OCI-M2 (cell line): ENCODE measurements at regions not wholly inside any gene's neighbourhood (a gene's known extent, or its start where the extent isn't known, plus 50 kb on each side); places are given as distances from the start of the nearest gene placed in this dataset.

Source experiments
- DNase-seq: peaks from one replicate; lab custom pipeline; 2025; ENCODE audit not compliant: unreplicated experiment; lab: John Stamatoyannopoulos, UW

DNA sequence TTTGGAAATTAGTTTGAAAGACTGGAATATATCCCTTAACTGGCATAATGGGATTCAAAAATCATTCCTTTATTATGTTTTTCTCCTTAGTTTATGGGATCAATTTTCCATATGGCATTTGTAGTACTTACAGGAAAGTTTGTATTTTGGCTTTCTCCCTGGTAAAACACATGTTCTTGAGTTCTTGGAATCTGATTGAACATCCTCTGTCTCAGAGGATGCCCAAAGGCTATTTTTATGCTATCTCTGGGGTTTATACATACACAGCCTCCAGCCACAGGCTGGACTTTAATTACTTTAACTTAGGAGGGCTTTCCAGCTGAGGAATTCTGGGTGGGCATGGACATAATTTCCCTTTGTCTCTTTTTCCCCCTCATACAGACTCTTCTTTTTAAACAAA, 236.4 kb downstream of the HGF start:
- DNase-seq: no peak

- DNase-seq: no peak
These were observed 240.1 kb downstream of the HGF start for GRCh38 chr7:81529785-81530184.

- no peak for DNase-seq
These were observed 242.2 kb downstream of the HGF start for GRCh38 chr7:81527651-81528050.

- DNase-seq: no peak
These were observed 242.9 kb downstream of the HGF start for GRCh38 chr7:81526971-81527370.

DNA sequence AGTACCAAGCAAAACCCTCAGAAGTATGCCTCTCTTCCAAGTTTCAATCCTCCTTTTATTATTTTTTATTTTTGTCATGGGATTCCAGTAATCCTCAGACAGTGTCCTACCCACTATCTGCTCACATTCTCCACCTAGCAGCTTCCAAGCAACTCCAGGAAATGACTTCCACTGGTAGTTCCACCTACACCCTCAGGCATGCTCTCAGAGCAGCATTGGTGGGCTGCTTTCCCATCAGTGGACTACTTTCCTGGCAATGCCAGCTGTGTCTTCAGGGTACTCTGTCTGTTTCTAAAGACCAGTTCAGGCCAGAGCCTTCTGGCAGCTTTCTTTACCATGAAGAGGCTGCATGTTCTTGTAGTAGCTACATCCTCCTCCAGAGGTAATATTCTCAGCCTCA, 244.0 kb downstream of the HGF start:
- no peak for DNase-seq

DNA sequence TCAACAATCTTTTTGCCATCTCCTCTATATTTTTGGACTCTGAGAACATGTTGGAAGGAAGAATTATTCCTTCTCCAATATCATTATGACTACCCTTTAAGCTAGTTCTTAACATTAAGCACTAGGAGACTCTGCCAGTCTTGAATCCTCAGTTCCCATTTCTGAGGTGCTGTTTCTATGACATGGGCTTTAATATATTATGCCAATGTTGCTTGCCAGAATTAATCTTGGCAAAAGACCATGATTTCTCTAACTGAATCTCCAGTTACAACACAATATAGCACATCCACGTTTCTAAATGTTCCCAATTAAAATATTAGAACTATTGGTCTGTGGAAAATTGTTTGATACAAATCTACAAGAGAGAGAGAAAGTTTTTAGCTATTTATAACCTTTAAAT, 250.0 kb downstream of the HGF start:
- no peak for DNase-seq

- DNase-seq: no peak
These were observed 252.9 kb downstream of the HGF start for GRCh38 chr7:81516898-81517297.

DNA sequence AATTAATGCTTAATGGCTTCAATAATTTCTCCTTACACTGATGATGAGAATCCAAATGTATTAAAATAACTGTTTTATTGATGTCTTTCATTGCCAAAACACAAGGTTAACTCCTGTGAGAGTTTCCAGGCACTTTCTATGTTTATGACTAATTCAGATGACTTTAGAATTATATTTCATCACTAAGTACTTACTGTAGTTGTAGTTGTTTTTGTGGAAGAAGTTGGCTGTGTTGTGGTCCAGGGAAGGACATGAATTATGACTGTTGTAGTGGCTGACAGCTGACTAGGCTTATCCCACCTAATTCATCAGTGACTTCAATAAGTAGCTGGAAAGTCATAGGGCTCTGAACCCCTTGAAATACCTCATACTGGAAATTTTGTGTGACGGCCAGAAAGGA, 254.8 kb downstream of the HGF start:
- no peak for DNase-seq

DNA sequence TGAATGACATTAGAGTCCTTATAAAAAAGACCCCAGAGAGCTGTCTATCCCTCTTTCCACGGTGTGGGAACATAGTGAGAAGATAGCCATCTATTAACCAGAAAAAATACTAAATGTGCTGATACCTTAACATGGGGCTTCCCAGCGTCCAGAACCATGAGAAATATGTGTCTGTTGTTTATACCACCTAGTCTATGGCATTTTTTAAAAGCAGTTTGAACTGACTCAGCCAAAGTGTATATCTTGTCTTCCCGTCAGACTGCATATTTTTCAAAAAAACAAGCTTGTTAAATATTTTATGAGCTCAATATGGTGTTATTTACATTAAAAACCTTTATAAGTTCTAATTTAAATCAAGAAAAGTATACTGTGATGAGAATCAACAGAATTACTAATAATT, 255.3 kb downstream of the HGF start:
- DNase-seq: no peak

DNA sequence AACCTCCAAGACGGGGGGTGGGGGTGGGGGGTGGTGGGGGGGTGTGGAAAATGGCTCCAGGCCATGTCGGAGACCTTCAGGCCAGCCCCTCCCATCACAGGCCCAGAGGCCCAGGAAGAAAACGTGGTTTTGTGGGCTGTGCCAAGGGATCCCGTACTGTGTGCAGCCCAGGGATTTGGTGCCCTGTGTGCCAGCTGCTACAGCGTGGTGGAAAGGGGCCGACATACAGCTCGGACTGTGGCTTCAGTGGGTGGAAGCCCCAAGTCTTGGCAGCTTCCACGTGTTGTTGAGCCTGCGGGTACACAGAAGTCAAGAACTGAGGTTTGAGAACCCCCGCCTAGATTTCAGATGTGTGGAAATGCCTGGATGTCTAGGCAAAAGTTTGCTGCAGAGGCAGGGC, 259.7 kb downstream of the HGF start:
- no peak for DNase-seq

GRCh38 chr7:81507221-81507620, 262.6 kb downstream of the HGF start:
- no peak for DNase-seq

GRCh38 chr7:81506609-81507008, 263.2 kb downstream of the HGF start:
- no peak for DNase-seq

DNA sequence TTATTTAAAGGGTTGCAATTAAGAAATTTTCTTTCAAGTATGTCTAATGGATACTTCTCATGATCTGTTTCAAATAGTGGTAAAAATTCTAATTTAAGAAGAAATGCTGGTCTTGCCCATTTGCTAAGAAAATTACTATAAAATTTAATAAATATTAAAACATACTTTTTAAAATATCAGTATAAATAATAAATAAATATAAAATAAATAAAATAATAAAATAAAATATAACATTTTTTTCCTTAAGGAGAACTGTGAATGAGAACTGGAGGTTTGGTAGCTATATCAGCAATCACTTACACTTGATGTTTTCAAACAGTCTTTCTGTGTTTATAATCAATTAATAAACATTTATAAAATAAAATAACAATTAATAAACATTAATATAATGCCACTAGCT, 266.1 kb downstream of the HGF start:
- DNase-seq: no peak

- DNase-seq: no peak
These were observed 266.5 kb downstream of the HGF start for GRCh38 chr7:81503336-81503735.

DNA sequence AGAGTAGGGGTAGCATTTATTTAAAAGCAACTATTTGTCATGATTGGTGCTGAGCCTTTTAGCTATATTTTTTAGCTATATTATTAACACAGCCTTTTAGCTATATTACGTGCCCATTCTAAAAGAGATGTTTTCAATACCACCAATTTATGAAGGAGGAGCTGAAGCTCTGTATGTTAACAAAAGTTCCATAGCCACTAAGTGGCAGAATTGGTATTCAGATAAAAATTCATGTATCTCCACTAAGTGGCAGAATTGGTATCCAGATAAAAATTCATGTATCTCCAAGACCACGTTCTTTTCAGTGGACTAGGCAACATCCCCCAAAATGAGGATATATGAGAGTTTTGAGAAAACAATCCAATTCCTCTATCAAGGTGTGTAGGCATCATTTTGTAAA, 268.6 kb downstream of the HGF start:
- no peak for DNase-seq

DNA sequence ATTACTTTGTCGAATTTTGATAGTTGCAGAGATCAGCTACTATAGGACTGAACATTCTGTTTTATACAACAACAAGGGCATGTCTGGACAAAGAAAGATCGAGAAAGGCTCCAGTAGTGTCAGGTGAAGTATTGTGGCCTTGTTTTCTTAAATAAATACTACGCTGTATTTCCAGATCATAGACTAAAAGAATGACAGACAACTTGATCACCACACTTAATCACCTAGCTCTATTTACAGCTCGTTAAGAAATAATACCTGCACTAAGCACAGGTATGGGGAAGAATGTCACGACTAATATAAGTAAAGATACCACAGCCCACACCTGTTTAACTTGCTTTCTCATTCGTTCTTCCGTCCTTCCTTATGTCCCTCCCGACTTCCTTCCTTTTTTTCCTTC, 269.2 kb downstream of the HGF start:
- no peak for DNase-seq

- no peak for DNase-seq
These were observed 270.4 kb downstream of the HGF start for GRCh38 chr7:81499262-81500116.

- no peak for DNase-seq
These were observed 271.7 kb downstream of the HGF start for GRCh38 chr7:81498176-81498575.

GRCh38 chr7:81492910-81493309, 276.9 kb downstream of the HGF start:
- DNase-seq: no peak

- DNase-seq: no peak
These were observed 277.6 kb downstream of the HGF start for GRCh38 chr7:81492240-81492639.

- no peak for DNase-seq
These were observed 278.3 kb downstream of the HGF start for GRCh38 chr7:81491573-81491972.

GRCh38 chr7:81488210-81488609, 281.6 kb downstream of the HGF start:
- DNase-seq: no peak

GRCh38 chr7:81487516-81487915, 282.3 kb downstream of the HGF start:
- no peak for DNase-seq
